ENCODE measurements at regions not wholly inside any gene's neighbourhood (a gene's known extent, or its start where the extent isn't known, plus 50 kb on each side); places are given as distances from the start of the nearest gene placed in this dataset.
"Not testable (repeated sequence)": the region's sequence is repeated elsewhere in the genome, so short reads cannot be mapped to it uniquely, and the experiment has no call there.

- H3K4me3 ChIP-seq (ENCODE audit: low read depth, low read length) = no peak overlapping the region
- DNase-seq (ENCODE audit: low read depth) = no peak
- no peak for TF ChIP-seq CTCF (IDR thresholded peaks at IDR 0.05; ENCODE audit: insufficient read depth, low read length)
These were observed 50.5 kb upstream of the PRNP start for GRCh38 chr20:4635781-4636180.

- no peak for TF ChIP-seq CTCF (IDR thresholded peaks at IDR 0.05; ENCODE audit: insufficient read depth, low read length)
- no peak for DNase-seq (ENCODE audit: low read depth)
- H3K4me3 ChIP-seq (ENCODE audit: low read depth, low read length) = no peak overlapping the region
These were observed 50.9 kb upstream of the PRNP start for GRCh38 chr20:4635342-4635741.

GRCh38 chr20:4633780-4634179 is 52.5 kb upstream of the PRNP start:
- H3K4me3 ChIP-seq (ENCODE audit: low read depth, low read length) = no peak overlapping the region
- DNase-seq (ENCODE audit: low read depth) = peak; percentile 95
- TF ChIP-seq CTCF (IDR thresholded peaks at IDR 0.05; ENCODE audit: insufficient read depth, low read length) = no peak

GRCh38 chr20:4633379-4633778 is 52.9 kb upstream of the PRNP start:
- no peak overlapping the region for H3K4me3 ChIP-seq (ENCODE audit: low read depth, low read length)
- DNase-seq (ENCODE audit: low read depth) = no peak
- no peak for TF ChIP-seq CTCF (IDR thresholded peaks at IDR 0.05; ENCODE audit: insufficient read depth, low read length)

GRCh38 chr20:4632876-4633275 is 53.4 kb upstream of the PRNP start:
- H3K4me3 ChIP-seq (ENCODE audit: low read depth, low read length) = no peak overlapping the region
- TF ChIP-seq CTCF (IDR thresholded peaks at IDR 0.05; ENCODE audit: insufficient read depth, low read length) = no peak
- no peak for DNase-seq (ENCODE audit: low read depth)

GRCh38 chr20:4626228-4626627 is 60.0 kb upstream of the PRNP start:
- no peak overlapping the region for H3K4me3 ChIP-seq (ENCODE audit: low read depth, low read length)
- DNase-seq (ENCODE audit: low read depth) = no peak
- TF ChIP-seq CTCF (IDR thresholded peaks at IDR 0.05; ENCODE audit: insufficient read depth, low read length) = no peak

- DNase-seq (ENCODE audit: low read depth) = no peak
- H3K4me3 ChIP-seq (ENCODE audit: low read depth, low read length) = no peak overlapping the region
- TF ChIP-seq CTCF (IDR thresholded peaks at IDR 0.05; ENCODE audit: insufficient read depth, low read length) = no peak
These were observed 60.6 kb upstream of the PRNP start for GRCh38 chr20:4625687-4626086.

GRCh38 chr20:4624675-4625336 is 61.5 kb upstream of the PRNP start:
- H3K4me3 ChIP-seq (ENCODE audit: low read depth, low read length); DNase-seq (ENCODE audit: low read depth): not testable (repeated sequence)

- not testable (repeated sequence) for DNase-seq (ENCODE audit: low read depth); H3K4me3 ChIP-seq (ENCODE audit: low read depth, low read length)
These were observed 67.1 kb upstream of the PRNP start for GRCh38 chr20:4619144-4619543.

Data from fibroblast of the aortic adventitia (primary cell).